Fibroblast of skin of right biceps (primary cell): ENCODE measurements at regions not wholly inside any gene's neighbourhood (a gene's known extent, or its start where the extent isn't known, plus 50 kb on each side); places are given as distances from the start of the nearest gene placed in this dataset.
A peak's percentile ranks its signal among the peaks of the same experiment; 100 is the strongest.

Experiments used
- DNase-seq: peaks from one replicate; pipeline ENCODE4 v3.0.0-alpha.2; 2013

- peak; percentile 1 for DNase-seq
These were observed 720.1 kb downstream of the GBE1 start for GRCh38 chr3:81041331-81041730.

GRCh38 chr3:81040107-81040506 lies 721.3 kb downstream of the GBE1 start:
- no peak for DNase-seq

DNA sequence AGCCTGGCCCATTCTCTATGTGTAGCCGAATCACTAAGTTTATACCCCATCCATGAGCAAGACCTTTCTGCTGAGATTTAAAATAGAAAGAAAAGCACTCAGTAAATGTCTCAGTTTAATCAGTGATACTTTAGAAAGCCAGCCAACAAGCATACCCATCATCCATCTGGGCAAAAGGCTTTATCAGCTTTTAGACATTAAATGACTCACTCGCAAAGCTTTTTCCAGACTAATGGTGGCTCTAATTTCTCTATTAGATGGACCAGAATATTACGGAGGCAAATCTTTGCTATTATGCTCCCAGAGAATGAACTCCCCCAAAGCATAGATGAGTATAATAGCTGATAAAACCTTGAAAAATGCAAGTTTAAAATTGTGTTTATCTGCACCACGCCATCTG lies 727.8 kb downstream of the GBE1 start:
- no peak for DNase-seq

GRCh38 chr3:81033185-81033584 lies 728.3 kb downstream of the GBE1 start:
- DNase-seq = no peak

DNA sequence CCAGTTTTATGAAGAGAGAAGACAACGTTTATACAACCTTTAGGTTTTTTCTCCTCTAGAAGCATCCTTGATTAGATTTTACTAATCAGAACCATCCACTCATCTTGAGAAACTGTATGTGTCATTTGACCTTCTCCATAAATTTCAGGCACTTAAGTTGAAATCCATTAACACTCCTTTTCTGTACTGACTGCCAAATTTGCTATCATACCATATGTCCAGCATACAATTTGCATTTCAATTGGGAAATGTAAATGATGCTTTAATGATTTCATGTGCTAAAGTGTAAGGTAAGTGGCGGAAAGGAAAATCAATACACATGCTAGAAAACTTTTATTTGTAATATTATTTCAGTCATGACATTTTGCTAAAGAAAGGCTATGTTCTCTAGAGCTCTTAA lies 731.6 kb downstream of the GBE1 start:
- DNase-seq = no peak

DNA sequence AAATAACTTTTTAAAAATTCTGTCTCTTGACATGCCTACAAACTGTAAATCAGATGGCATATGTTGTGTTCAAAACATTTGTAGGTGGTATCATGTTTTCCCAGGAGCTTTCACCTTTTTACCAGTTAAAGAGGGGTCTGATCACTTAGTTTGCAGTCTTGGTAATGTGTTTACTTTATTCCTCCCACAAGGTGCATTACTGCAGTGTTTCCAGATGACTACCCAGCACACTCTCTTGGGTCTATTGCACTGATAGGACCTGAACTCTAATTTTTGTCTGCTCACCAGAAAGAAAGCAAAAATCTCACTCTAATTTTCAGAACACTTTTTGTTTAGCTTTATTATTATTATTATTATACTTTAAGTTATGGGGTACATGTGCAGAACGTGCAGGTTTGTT lies 734.1 kb downstream of the GBE1 start:
- no peak for DNase-seq

DNA sequence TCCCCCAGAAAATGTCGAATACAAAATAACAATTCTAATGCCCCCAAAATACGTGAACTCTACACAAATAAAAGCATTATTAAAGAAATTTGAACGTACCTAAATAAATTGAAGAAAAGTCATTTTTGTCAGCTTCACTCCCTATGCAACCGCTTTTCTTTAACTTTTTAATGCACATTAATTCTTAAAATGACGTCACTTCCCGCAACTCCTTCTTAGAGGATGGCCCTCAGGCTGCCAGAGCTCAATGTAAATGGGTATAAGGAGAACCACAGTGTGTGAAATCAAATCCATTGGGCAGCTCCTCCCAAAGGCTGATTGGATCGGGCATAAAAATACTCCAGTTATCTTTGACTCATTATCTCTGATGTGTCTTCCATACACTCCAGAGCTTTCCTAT lies 736.9 kb downstream of the GBE1 start:
- DNase-seq = no peak

GRCh38 chr3:81022339-81022738 lies 739.1 kb downstream of the GBE1 start:
- DNase-seq = no peak

DNA sequence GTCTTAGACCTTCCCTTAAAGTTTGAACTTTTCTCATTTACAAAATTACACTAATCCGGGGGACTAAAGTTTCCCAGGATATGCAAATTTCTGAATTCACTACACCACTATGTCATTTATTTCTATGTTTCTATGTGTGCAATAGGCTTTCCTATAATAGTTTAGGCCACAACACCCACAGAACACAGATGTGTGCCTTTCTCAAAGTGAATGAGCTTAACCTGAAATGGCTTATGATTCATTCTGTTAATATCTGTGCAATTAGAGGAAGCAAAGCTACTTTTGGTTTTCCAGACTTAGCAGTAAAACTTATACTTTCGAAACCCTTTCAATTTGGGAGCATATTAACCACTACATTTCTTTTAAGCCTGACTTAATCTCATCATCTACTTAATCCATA lies 748.1 kb downstream of the GBE1 start:
- no peak for DNase-seq

DNA sequence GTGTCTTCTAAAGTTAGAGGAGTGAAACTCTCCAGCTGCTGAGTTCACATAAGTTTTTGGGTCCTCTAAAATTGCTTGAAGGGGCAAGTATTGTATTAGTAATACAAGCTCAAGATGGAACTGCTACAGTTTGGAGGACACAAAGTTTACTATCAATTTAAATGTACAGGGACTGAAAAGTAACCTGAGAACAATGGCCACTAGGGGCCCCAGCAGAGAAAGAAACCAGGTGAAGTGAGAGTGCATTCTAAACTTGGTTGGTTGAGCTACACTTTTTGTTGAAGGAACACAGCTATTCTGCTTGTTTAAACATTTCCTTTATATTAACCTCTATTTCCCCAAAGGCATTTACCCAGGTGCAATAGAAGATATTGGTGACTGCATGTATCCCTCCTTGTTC lies 755.5 kb downstream of the GBE1 start:
- DNase-seq = no peak

DNA sequence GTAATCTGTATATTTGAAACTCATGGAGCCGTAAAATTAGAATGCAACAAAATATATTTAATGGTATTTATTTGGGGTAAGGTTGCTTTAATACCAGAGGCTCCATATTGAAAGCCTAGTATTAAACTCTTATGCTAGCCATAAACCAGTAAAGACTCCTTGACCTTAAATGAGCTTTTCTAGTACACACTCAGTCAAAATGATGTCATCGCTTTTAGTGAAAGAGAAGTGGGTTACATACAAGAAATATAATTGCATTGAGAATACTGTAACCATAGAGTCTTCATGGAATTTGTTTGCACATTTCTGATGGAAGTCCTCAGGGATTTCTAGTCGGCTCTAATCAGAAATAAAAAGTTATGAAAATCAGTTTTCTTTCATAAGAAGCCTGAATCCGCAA lies 757.6 kb downstream of the GBE1 start:
- DNase-seq = no peak

- DNase-seq = no peak
These were observed 758.3 kb downstream of the GBE1 start for GRCh38 chr3:81003008-81003645.

GRCh38 chr3:80999481-80999880 lies 762.0 kb downstream of the GBE1 start:
- no peak for DNase-seq

DNA sequence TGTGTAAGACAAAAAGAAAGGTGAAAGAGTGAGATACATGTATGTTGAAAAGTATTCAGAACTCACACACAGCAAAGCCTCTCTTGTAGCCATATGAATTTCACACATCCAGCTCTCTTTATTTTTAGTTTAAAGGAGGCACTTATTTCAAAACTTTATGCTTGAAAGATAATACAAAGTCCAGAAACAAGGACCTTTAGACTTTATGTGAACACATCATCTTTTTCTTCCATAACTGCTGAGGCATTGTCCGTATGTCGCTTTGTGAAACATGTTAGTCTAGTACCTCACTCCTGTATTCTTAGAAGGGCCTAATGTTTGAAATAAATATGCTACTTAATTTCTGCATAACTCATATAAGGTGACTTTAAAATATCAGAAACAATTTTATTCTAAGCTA lies 763.4 kb downstream of the GBE1 start:
- DNase-seq = no peak

DNA sequence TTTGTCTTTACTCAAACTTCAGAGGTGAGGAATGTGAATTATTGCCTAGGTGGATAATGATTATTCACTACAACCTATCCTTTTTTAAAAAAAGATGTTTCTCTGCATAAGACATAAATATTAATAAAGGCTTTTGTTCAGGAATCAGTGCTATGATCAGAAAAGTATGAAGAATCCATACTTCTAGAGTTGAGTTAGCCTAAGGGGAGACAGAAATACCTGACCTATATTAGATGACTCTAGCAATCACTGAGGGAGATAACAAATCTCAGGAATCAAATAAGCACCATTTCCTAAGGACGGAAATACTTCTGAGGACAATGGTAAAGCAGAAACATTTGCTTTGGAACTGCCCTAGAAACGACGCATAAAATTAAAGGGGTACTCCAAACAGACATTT lies 763.8 kb downstream of the GBE1 start:
- no peak for DNase-seq

- DNase-seq = no peak
These were observed 766.7 kb downstream of the GBE1 start for GRCh38 chr3:80994767-80995166.

GRCh38 chr3:80994085-80994665 lies 767.3 kb downstream of the GBE1 start:
- DNase-seq = no peak

- no peak for DNase-seq
These were observed 768.1 kb downstream of the GBE1 start for GRCh38 chr3:80993241-80993945.

DNA sequence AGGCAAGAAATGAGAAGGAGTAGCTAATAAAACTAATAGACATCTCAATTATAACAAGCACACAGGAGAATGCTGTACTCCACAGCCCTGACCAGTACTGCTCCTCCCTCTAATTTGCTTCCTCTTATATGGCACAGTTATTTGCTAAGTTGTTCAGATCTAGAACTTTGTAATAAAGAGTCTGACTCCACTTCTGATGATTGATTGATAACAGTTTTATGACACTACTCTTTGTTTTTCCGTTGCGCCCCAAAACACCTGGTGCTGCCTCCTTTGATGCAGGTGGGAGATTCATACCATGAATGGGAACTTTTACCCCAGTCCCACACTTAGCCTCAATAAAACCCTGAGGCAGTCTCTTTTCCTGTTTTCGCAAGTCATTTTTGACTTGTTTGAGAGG lies 777.7 kb downstream of the GBE1 start:
- DNase-seq = no peak

GRCh38 chr3:80978216-80978969 lies 783.1 kb downstream of the GBE1 start:
- no peak for DNase-seq

- no peak for DNase-seq
These were observed 791.2 kb downstream of the GBE1 start for GRCh38 chr3:80970292-80970691.

- no peak for DNase-seq
These were observed 831.9 kb downstream of the GBE1 start for GRCh38 chr3:80929576-80929975.

DNA sequence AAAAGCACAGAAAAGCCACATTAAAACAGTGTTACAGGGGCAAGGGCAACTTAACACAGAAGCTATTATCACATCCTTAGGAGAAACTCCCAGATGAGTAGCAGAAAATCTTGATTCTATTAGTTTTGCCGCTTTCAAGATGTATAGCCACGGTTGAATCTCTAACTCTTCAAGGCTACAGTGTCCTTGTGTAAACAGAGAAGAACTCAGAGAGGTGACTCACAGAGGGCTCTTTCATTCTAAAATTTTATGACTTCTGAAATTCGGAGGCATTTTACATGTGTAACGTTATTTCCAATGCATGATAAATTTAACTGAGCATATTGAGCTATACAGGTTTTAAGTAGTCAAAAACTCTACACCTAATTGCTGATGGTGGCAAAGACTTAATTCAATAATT lies 846.6 kb downstream of the GBE1 start:
- DNase-seq = no peak

GRCh38 chr3:80898211-80898610 lies 863.2 kb downstream of the GBE1 start:
- no peak for DNase-seq
